KG1 (cell line): ENCODE measurements at regions not wholly inside any gene's neighbourhood (a gene's known extent, or its start where the extent isn't known, plus 50 kb on each side); places are given as distances from the start of the nearest gene placed in this dataset.

Source experiments
- DNase-seq: peaks from one replicate; lab custom pipeline; 2025; lab: John Stamatoyannopoulos, UW

DNA sequence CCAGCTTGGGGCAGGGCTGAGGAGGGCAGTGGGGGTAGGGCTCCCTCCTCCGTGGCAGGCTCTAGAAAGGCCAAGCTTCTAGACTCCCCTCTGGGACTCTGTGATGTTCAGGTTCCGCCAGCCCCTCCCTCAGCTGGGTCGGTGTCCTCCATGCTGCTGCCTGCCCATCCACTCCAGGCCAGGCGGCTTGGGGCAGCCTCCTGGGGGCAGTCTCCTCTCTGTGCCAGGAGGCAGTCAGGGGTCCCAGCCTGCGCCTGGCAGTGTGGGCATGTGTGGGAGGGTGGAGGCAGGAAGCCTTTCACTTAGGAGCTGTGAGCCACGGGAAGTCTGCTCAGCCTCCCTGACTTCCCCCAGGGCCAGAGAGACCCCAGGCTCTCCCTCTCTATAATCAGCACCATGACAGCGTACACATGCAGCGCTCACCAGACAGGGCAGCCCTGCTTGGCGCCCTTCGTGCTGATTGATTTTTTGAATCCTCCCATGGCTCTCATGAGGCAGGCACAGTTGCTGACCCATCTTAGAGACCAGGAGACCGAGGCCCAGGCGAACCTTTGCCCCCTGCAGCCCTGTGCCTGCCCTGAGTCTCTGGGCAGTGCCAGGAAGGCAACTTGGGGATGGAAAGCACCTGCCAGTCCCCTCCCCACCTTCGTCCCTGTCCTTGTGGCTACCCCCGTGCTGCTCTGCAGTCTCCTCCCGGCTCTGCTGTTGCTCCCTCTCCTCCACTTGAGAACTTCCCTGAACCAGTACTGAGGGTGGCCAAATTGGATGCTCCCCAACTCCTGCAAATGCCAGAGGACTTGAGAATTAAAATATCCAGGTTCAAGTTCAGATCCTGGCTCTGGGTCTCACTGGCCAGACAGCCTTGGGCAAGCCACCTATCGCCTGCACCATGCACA, 234.7 kb upstream of the GSE1 start:
- DNase-seq, result no peak

DNA sequence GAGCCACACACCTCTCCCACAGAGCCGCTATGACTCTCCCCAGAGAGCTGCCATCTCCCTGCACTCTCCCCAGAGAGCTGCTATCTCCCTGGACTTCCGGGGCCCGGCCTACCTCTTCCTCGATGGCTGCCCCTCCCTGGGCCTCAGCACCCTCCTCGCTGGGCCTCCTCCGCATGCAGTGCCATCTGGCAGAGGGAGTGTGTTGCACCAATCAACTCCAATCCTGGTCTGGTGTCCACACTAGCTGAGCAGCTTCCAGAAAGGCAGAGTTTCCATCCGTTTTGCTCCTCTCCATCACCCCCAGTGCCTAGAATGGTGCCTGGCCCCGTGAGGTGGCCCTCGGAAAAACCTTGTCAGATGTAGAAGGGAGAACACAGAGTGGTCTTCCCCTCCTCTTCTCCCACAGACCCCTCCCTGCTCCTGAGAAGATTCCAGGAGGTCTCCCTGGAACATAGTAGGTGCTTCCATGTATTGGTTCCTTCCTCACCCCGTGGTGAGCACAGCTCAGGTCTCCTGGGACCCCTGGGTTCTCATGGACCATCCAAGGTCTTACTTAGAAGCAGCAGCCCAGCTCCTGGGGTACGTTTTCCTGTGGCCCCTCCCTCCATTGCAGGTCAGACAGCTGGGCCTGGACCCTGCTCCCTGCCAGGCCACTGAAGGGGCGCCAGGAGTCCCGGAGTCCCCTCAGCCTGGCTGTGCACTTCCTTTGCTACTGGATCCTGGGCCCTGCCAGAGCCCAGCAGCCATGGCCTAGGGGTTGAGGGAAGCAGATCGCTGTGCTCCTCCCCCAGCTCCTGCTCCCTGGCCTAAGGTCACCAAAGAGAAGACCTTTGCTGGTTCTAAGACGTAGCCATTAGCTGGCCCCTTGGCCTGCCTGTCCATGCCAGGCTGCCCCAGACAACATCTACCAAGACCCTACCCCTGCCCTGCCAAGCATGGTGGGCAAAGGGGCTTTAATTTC, 233.8 kb upstream of the GSE1 start:
- no peak for DNase-seq

DNA sequence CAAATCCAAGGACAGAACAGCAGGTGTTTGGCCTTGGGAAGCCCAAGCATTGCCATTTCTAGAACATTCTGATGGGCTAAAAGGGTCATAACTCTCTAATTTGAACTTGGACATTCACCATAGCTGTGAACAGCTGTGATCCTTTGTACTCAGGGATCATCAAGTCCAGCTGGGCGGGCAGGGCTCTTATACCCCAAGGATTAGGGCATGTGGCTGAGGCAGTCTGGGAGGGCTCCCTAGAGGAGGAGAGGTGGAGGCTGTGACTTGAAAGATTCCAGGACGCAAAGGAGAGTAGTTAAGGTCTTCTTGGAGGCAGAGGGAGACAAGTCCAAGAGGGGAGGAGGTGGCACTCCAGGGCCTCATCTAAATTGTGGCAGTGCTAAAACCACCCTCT, 233.1 kb upstream of the GSE1 start:
- DNase-seq, result no peak

DNA sequence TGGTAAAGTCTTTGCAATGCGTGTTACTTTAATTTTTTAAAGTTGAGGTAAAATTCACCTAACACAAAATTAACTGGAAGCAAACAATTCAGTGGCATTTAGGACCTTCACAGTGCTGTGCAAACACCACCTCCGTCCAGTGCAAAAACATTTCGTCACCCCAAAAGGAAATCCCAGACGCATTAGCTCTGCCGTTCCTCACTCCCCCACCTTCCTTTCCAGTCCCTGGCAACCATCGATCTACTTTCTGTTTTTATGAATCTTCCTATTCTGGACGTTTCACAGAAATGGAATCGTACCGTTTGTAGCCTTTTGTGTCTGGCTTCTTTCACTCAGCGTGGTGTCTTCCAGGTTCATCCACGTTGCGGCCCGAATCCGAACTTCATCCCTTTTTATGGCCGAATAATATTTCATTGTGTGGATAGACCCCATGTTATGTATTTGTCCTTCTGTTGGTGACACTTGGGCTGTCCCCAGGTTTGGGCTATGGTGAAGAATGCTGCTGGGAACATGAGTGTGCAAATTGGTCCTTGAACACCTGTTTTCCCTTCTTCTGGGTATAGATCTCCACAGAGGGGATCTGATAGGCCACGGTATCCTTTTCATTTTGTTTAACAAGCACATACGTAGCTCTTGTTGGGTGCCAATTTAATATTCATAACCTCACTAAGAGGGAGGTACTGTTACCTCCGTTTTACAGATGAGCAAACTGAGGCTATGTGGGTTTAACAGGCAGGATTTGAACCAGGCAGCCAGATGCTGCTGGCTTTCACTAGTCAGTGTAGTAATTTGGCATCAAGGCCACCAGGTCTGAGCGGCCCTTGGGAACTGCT, 232.0 kb upstream of the GSE1 start:
- DNase-seq, result no peak

DNA sequence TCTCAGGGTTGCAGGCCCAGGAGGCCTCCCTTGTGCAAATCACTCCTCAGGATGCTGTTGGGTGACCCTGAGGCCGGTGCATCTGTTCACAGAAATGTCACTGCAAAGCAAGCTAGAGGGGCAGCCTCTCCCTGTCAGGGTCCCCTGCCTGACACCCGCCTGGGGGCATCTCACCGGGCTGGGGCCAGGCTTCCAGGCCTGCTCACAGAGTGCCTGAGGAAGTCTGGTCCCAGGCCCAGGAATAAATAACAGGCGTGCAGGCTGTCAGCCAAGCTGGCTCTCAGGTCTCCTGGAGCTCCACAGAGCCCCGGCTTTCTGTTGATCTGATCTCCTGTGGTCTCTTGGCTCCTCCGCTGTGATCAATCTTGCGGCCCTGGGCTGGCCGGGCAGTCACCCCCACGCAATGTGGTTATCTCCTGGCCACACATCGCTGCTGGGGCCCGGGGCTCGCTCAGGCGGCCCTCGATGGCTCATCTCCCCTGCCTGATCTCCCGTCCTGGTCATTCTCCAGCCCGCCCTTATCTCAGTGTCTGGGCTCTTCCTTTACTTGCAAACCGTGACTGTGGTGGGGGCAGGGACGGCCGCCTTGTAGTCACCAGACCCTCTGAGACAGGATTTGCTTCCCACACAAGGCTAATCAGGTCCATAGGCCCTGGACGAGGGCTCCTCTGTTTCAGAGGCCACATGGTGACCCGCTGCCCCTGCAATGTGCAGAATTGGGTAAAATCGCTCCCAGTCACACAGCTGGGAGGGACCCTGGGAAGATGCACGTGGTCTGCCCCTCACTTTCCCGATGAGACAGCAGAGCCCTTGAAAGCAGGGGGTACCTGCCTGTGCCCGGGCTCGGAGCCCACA, 231.2 kb upstream of the GSE1 start:
- DNase-seq, result peak; percentile 43

DNA sequence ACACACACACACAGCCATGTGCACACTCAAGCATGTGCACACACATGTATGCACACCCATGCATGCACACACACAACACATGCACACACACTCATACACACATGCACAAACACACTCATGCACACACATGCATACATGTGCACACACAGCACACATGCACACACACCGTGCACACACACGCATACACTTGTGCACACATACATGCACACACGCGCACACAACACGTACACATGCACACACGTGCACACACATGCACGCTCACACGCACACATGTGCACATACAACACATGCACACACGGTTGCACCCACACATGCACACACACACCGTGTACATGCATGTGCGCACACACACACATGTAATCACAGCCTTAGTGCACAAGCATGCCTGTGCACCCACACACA, 230.4 kb upstream of the GSE1 start:
- no peak for DNase-seq

DNA sequence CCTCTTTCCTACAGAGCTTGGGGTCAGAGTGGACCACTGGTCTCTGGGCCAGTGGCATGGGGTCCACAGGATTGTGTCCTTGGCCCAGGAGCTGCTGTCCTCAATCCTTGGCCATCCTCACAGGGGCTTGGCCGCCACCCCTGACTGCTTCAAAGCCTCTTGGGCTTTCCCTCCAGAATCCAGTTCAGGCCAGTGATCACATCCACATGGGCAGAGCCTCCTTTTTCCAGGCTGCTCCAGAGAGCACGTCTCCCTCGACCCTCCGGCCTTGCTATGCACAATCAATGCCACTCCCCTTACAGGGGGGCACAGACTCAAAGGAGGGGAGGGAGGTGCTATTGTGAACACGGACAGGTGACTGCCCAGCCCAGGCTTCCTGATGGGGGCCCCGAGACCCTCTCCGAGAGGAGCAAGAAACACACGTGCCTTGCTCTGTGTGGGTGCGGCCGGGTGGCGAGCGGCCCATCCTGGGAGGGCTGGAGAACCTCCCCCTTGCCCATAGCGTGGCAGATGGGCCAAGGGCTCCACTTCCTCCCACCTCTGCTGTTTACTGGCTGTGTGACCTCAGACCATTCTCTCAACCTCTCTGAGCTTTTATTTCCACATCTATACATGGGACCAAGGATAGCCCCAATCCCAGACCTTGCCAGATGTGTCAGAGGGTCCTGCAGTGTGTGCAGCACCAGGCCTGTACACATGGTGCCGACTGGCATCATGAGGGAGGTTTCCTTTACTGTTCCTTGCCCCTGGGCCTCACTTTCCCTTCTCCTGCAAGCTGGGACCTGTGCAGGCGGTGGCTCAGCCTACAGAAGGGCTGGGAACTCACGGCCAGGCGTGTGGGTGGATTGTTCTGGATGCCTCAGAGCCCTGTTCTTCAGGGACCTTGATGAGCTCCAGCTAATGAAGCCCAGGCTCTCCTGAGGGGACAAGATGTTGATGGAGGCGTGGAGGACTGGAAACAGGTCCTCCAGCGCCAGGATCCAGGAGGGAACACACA, 229.0 kb upstream of the GSE1 start:
- no peak for DNase-seq

DNA sequence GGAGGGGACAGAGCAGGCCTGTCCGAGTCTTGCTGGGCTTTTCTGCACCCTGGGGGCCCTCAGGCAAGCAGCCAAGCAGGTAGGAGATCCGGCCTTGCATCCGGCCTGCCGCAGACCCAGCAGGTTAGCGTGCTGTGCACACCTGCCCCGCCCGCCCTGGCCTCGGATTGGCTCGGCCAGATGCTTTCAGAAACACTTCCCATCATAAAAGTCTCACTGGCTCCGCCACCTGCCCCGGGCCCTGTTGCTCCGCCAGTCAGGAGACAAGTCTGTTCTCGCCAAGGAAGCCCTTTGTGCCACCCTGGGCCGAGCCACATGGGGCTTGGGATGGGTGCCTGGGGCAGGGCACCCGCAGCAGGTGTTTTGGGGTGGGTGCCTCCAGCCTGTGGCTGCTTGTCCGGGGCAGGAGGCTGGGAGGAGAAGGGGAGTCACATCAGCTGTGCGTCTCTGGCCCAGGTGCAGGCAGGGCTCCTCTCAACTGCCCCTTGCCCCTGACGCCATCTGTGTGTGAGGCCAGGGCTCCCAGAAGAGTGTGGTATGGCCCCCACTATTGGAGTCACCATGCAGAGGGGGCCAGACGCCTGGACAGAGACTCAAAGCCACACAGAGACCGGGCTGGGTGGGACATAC, 228.2 kb upstream of the GSE1 start:
- DNase-seq, result no peak

DNA sequence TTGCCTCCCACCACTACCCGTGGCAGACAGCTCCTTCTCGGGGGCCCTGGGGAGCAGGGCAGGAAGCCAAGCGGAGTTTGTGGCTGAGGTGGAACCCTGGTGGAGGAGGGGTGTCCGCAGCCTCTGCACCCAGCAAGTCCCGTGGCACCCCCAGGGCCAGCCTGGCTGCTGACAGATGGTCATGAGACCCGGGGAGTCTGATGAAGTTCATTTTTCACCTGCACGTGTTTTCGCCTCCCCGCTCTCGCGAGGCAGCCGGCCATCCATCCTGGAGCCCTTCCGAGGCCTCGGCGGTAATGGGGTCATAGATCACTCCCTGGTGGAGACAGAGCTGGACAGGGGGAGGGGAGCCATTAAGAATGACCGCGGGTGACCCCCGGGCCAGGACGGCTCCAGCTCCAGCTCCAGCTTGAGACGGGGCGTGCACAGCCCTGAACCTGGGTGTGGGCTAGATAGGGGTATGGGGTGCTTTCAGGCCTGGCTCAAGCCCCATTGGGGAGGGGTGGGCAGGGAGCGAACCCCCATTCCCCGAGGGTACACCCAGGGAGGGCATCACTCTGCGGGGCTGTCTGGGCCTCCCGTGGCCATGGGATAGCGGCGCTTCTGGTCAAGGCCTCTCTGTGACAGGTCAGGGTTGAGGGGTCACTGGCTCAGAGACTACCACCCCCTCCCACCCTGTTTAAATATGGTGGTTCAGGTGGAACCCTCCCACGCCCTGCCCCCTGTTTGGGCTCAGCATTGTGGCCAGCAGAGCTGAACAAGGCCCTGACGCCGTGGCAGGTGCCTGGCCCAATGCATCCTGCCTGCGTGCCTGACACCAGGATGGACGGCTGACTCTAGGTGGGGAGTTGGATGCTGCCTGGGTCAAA, 227.4 kb upstream of the GSE1 start:
- DNase-seq, result no peak

DNA sequence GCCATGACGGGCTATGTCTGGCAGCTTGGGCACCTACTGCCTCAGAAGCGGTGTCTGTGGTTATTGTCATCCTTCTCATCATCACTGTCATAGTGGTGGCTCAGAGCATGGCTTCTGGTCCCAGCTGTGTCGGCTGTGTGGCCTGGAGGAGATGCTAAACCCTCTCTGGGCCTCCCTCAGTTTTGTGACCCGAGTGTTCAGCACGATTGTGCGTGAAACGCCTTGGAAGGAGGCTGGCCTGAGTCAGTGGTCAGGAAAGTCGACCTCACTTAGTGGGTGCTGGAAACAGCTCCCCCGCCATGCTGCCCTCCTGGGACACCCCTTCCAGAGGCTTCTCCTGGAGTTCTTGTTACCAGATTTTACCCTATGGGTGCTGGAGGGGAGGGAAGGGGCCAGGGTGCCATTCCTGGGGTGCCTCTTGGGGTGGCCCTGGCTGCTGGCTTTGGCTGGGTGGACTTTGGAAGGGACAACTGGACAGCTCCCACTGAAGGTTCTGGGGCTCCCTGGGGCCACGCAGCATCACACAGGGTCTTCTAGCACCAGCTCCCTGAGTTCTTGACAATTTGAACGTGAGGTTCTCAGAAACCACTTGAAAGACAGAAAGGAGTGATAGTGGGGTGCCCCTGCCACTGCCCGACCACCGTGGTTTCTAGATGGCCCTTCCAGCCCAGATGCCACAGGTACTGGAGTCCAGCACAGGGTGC, 226.5 kb upstream of the GSE1 start:
- DNase-seq, result no peak

DNA sequence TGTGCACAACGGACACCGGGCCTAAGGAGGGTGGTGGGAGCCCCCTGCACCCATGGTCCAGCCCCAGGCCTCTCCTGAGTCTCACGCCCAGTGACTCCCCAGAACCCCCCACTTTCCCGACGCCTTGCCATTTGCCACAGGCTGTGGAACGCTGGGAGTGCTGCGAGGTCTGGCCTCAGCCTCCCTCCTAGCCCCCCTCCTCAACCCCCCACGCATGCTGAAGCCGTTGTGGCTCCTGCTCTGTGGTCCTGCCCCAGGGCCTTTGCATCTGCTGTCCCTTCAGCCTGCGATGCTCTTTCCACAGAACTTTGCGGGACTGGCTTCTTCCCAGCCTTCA, 226.0 kb upstream of the GSE1 start:
- DNase-seq, result no peak

DNA sequence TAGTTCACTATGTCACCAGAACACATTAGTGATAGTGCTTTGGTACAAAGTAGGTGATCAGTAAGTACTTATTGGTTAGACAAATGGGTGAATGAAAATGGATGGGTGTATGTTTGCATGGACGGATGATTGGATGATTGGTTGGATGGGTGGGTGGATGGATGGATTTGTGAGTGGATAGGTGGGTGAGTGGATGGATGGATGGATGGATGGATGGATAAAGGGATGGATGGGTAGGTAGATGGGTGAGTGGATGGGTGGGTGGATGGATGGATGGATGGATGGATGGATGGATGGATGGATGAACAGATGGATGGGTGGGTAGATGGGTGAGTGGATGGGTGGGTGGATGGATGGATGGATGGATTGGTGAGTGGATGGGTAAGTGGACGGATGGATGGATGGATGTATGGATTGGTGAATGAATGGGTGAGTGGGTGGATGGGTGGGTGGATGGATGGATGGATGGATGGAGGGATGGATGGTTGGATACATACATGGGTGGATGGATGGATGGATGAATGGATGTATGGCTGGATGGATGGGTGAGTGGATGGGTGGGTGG, 225.3 kb upstream of the GSE1 start:
- DNase-seq, result no peak

DNA sequence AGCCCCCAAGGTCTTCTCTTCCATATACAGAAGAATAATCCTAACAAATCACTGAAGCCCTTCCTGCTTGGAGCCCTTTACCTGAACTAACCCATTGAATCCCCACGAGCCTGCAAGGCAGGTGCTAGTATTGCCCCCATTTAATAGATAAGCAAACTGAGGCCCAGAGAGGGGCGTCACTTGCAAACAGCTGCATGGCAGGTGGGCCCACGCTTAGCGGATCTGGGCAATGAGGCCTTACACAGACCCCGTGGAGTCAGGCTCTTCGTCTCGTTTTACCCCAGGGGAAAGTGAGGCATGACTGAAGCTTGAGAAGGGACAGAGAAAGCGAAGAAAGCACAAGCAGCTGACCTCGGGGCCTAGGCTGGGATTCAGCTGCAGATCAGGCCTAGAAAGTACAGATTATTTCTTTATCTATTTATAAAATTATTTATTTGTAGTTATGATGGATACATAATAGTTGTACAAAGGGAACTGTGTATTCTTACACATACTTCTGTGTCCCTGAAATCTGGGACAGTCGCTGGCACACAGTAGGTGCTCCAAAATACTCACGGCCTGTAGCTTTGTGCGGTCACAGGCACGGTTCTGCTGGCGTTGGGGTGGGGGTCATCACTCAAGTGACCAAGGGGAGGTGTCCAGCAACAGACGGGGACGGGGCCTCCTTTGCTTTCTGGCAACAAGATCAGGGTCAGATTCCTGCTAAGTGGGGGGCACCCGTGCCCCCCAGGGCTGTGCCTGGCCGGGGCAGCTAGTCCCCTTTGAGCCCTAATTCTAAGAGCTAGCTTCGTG, 223.2 kb upstream of the GSE1 start:
- no peak for DNase-seq

DNA sequence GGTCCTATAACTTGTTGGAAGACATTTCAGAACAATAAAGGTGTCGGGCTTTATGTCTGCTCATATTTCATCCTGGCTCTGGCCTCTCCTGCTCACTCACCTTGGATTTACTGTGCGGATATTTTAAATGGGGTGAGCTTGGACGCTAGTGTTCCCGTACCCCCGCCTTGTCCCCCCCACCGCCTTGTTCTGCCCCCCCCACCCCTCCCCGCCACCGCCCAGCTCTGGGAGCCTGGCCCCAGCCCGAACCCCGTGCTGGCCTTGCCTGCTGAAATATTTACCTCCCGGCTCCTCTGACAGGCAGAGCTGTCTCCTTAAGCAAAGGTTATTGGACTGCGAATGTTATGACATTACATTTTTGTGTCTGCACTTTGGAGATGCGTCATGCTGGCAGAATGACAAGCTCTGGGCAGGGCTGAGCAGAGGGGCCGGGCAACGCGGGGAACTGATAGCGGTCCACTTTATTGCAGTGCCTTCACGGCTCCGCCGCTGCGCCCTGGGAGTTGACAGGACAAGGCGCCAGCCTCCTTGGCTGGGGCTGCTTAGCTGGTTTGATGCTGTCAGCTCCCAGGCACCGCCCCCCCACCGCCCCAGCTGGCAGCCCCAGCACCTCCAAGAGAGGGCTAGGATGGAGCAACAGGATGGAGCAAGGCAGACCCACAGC, 222.5 kb upstream of the GSE1 start:
- no peak for DNase-seq

DNA sequence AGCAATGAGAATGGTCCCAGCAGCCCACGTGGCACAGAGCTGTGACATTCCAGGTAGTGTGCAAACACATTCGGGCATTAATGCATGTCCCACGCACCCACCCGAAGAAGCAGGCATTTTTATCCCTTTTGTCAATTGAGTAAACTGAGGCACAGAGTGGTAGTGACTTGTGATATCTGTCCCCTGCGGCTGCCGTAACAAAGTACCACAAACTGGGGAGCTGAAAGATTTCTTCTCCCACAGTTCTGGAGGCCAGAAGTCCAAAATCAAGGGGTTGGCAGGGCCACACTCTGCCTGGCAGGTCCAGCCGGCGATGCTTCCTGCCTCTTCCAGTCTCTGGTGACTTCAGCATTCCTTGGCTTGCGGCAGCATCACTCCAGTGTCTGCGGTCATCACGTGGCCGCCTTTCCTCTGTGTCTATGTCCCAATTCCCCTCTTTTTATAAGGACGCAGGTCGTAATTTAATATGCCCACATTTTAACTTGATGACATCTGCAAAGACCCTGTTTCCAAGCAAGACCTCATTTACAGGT, 221.9 kb upstream of the GSE1 start:
- no peak for DNase-seq
